Dermis blood vessel endothelial cell (primary cell): ENCODE measurements at regions not wholly inside any gene's neighbourhood (a gene's known extent, or its start where the extent isn't known, plus 50 kb on each side); places are given as distances from the start of the nearest gene placed in this dataset.

Experiments used
- DNase-seq: peaks from one replicate; pipeline ENCODE4 v3.0.0; 2010

DNA sequence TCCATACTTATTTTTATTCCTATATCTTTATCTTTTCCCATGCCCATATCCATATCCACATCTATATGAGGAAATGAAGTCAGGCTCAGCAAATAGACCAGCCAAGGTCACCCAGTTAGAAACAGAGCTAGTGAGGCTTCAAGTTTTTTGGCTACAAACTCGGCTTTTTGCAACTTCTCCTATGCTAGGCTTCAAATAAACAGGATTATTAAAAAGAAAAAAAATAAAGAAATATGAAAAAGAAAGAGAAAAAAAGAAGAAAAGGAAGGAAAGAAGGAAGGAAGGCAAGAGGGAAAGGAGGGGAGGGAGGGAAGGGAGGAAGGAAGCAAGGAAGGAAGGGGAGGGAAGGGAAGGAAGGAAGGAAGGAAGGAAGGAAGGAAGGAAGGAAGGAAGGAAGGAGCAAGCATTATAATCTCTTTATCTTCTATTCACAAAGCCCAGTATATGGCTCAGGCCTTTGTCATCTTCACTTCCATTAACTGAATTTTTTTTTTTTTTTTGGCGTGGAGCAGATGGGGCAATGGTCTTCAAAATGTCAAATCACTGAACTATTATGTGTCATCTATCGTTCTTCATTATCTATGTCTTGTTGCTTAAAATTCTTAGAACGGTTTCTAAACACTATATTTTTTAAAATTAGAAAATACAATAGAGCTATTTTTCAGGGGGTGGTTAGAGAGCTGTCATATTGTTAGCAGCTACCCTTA is 418.2 kb downstream of the VRK1 start:
- DNase-seq, result no peak

- no peak for DNase-seq
Observed at GRCh38 chr14:97217111-97217885, 420.1 kb downstream of the VRK1 start.

DNA sequence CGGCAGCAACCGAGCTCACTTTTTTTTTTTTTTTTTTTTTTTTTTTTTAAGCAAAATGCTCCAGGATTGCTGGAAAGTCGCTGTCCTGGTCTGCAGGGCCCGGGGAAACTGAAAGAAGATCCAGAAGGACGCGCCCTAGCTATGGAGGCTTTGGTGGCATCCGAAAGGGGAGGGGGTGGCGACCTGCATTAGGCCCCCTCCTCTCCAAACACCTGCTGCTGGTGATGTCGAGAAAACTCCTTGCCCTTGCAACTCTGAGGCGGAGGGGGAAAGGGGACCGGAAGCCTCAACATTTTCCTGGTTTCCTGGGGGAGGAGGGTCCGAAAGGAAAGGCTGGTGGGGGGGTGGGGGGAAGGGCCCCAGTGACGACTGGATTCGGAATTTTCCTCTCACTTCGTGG is 421.1 kb downstream of the VRK1 start:
- DNase-seq, result no peak

- DNase-seq, result no peak
Observed at GRCh38 chr14:97218691-97219430, 421.7 kb downstream of the VRK1 start.

- DNase-seq, result no peak
Observed at GRCh38 chr14:97219431-97220017, 422.3 kb downstream of the VRK1 start.

- no peak for DNase-seq
Observed at GRCh38 chr14:97221572-97222285, 424.5 kb downstream of the VRK1 start.

GRCh38 chr14:97224016-97224415 is 426.8 kb downstream of the VRK1 start:
- no peak for DNase-seq

DNA sequence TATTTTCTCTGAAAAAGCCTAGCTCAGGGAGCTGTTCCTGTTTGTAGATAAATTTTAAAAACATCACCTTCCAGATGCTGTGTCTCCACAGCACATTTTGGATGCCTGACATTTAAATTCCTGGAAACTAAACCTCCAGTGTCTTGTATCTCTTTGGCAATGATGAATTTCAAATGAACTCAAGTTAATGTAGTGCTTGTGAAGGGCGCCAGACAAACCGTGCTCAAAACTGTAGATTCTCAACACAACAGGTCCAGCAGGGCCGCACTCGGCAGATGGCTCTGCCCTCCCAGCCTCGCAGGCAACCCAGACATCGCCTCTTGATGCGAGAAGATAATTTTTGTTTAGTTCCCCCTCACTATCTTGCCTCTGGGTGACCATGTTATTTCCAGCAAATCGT is 432.9 kb downstream of the VRK1 start:
- DNase-seq, result no peak

GRCh38 chr14:97233319-97233985 is 436.3 kb downstream of the VRK1 start:
- no peak for DNase-seq

DNA sequence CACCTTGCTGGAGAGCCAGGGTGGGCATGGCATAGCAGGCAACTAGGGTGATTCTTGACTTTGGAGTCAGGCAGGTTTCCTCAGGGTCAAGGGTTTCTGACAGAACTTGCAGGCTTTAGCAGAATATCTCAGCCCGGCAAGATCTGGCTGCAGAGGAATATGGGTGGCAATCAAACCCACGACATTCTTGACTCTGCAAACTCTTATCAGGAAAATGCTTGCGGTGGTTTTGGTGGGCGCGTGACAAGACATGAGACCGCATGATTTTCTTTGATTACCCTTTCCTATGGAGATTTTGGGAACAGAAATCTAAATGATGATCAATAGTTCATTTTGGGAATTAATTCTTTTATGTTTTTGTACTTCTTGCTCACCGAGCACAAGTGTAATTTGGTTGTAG is 449.5 kb downstream of the VRK1 start:
- no peak for DNase-seq

DNA sequence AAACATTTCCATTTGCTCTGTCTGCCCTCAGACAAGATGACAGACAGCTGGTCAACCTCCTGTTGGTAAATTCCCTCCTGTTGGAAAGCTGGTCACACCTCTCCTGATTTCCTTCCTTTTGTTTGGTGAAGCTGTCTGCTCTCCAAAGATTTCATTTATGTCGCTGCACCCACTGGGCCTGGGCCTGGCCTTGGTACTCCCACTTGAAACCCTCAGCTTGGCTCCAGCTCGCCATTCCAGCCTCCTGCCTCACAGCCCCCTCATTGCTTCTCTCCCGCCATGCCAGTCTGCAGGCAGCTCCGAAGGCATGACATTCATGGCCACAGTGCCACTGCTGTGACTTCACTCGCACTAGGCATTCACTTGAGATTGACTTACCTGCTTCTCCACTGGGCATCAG is 451.8 kb downstream of the VRK1 start:
- DNase-seq, result no peak

DNA sequence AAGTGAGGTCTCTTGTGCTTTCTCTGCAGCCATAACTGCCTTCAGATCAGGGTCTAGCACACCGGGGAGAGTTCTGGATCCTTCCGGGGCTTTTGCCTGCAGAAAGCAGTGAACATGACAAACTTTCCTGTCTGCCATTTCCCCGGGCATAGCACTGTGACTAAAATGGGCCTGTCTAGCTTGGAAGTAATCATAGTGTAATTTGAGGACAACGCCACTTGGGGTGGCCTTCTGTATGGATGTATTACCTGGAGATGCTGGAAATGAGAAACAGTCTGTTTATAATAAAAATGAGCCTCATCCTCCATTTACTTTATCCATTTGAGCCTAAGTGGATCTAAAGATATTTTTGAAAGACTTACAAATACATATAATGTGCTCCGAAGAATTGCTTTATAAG is 453.7 kb downstream of the VRK1 start:
- no peak for DNase-seq

DNA sequence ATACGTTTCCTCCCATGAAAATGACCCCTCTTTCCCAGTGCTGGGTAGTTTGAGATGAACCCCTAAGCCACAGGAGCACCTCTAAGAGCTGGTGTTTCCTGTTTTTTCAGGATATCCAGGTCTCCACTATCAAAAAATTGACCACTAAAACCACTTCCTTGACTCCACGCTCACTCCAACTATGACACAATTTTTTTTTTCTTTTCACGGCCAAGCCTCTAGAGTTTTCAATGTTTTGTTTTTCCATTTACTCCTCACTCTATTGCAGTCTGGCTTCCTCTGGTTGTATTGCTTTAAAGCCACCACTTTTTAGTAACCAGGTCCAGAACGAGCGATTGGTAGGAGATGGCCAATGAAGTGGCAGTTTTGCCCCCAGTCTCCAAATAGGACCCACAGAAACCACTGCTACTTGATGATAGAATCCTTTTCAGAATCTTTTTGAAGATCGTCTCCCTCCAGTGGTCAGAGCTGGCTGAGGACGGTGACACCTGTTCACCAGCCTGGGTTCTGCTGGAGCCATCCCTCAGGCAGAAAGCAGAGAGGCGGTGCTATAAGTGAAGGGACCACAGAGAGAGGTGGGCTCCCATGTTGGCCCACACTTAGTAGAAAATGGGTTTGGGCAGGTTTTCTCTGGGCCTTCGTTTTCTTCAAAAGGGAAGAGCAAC is 454.4 kb downstream of the VRK1 start:
- DNase-seq, result no peak

GRCh38 chr14:97253756-97254155 is 456.6 kb downstream of the VRK1 start:
- no peak for DNase-seq

DNA sequence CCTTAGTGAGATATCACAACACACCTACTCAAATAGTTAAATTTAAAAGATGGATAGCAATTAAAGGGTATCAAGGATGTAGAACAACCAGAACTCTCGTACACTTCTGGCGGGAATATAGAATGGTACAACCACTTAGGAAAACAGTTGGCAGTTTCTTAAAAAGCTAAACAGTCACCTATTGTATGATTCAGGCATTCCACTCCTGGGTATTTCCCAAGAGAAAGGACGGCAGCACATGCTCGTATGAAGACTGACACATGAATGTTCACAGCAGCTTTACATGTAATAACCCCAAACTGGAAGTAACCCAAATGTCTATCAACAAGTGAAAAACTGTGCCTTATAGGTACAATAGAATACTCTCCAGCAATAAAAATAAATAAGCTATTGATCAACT is 465.2 kb downstream of the VRK1 start:
- DNase-seq, result no peak

GRCh38 chr14:97264516-97265230 is 467.5 kb downstream of the VRK1 start:
- no peak for DNase-seq

GRCh38 chr14:97266653-97267052 is 469.5 kb downstream of the VRK1 start:
- DNase-seq, result no peak

- DNase-seq, result no peak
Observed at GRCh38 chr14:97267509-97267908, 470.3 kb downstream of the VRK1 start.

DNA sequence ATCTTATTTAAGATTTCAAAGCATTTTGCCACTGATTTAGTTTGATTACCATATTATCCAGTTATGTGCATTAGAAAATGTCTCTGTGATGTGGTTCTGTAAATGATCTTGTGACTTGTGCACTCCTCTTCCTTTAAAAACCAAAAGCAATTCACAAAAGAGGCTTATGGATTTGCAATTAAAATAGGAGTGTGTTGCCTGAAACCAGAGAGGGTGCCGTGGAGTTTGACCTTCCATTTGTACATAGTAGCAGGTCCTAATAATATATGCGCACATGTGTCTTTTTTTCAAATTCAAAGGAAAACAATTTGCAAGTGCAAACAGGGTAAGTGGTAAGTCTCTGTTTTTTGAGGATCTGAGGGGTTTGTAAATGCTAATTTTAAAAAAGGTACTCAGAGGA is 470.9 kb downstream of the VRK1 start:
- DNase-seq, result no peak

- no peak for DNase-seq
Observed at GRCh38 chr14:97270308-97270707, 473.1 kb downstream of the VRK1 start.

GRCh38 chr14:97271451-97271960 is 474.3 kb downstream of the VRK1 start:
- DNase-seq, result no peak
